Pancreas (tissue), 10 donors: ENCODE measurements at regions not wholly inside any gene's neighbourhood (a gene's known extent, or its start where the extent isn't known, plus 50 kb on each side); places are given as distances from the start of the nearest gene placed in this dataset.
A peak's percentile ranks its signal among the peaks of the same experiment; 100 is the strongest.

Source experiments
- ATAC-seq, 4 donors: fragments of 200-7000 bp; cut with Tn5 transposase; one replicate each; pipeline versions ENCODE4 v1.8.0 to v1.9.1; 2020; ENCODE audit warnings: mild to moderate bottlenecking in 4 of 4, moderate library complexity in 4 of 4
- DNase-seq, 6 donors: peaks; one replicate each; pipeline ENCODE4 v3.0.0-alpha.2; 2020
- FAIRE-seq: peaks from 2 replicates; lab custom pipeline; 2012; peaks lifted over from hg19 to GRCh38; lab: Jason Lieb, UNC
- H3K27ac ChIP-seq, 4 donors: fragments of 200-600 bp; sonication (generic); 1 replicate in 3 of 4; 2 replicates in 1 of 4; pipeline versions ENCODE4 v1.5.0 to v1.8.0; 2020
- H3K27me3 ChIP-seq, 4 donors: fragments of 200-600 bp; one replicate each; pipeline ENCODE4 v1.8.0; 2021
- H3K36me3 ChIP-seq, 3 donors: fragments of 200-600 bp; sonication (generic) in 1 of 3; one replicate each; pipeline versions ENCODE4 v1.5.0 to v1.8.0; 2020 to 2021
- H3K4me1 ChIP-seq, 3 donors: fragments of 200-600 bp; one replicate each; pipeline ENCODE4 v1.8.0; 2021
- H3K4me3 ChIP-seq, 4 donors: fragments of 200-600 bp; sonication (generic) in 2 of 4; one replicate each; pipeline versions ENCODE4 v1.5.0 to v1.8.0; 2020 to 2021
- H3K9me3 ChIP-seq, 4 donors: fragments of 200-600 bp; one replicate each; pipeline ENCODE4 v1.8.0; 2021
- CTCF ChIP-seq, 4 donors: fragments of 200-600 bp; sonication (generic) in 3 of 4; IDR thresholded peaks; one replicate each; pipeline versions ENCODE4 v1.5.0 to v1.8.0; 2021; ENCODE audit warnings: antibody characterized with exemption in 4 of 4
- WGBS, 2 donors: extraction: QIAGEN DNeasy Blood & Tissue Kit; methylation state at CpG; one replicate each; pipeline ENCODE4 v1.1.7; 2013; 5-methylcytosine and 5-hydroxymethylcytosine counted together
- intact Hi-C, 3 donors: fragments of 100-400 bp; cut with DNase I; formaldehyde crosslinking; loops; one replicate each; pipeline versions ENCODE4 v1.11.1 to v1.14.2; 2022
- donor health status: healthy with polysubstance abuse.
- donor health status: DM: no; HTN: no; CAD: no; lungs with moderate emphysema.
- donor health status: DM: no; HTN: no; CAD: no.
- donor health status: control.
- donor health status: control.
- donor health status: Bipolar disorder and iron deficiency.
- donor health status: DM: yes; HTN: yes; CAD: no.
- donor health status: DM: no; HTN: no; CAD: no.
- donor health status: DM: no; HTN: no; CAD: no.
- donor health status: DM: yes; HTN: yes; CAD: no.

DNA sequence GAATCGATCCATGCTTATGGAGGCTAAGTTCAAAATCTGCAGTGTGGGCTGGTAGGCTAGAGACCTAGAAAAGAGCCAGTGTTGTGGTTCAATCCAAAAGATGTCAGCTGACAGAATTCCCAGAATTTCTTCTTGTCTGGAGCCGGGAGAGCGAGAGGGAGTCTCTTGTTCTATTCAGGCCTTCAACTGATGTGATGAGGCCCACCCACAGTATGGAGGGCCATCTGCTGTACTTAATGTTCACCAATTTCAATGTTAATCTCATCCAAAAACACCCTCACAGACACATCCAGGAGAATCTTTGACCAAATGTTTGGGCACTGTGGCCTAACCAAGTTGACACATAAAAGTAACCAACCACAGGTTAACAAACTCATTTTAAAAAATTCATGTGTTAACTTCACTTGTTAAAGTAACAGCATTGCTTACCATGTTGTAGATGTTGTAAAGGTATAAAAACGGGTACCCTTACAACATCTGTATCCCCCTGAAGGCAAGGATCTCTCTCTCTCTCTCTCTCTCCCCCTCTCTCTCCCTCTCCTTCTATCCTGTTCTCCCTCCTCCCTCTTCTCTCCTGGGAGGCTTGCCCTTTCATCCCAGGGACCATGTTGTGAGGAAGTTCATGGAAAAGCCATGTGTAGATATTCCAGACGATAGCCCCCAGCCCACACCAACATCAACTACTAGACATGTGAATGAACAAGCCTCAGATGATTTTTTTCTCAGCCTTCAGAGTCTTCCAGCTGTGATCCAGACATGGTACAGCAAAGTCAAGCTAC, 66.4 kb upstream of the CHD2 start:
- TF ChIP-seq CTCF (IDR thresholded peaks at IDR 0.05): no peak
- no peaks in the 10 kb centered on the region for H3K36me3 ChIP-seq
- H3K9me3 ChIP-seq: no peaks in the 10 kb centered on the region
- intact Hi-C loops: no loop called here
- H3K4me1 ChIP-seq: peaks cover 19 to 37% (median 33%) of the 10 kb centered on the region in 3 donors
- FAIRE-seq (no peak), DNase-seq (no peak), ATAC-seq (no peak)
- peak overlapping the region; percentile 88 to 98 (median 92) for H3K27ac ChIP-seq
- no peak overlapping the region for H3K4me3 ChIP-seq
- 66 to 74% methylated on average over 5 of the region's 5 CpGs for WGBS, 2 donors
- H3K27me3 ChIP-seq: no peaks in the 10 kb centered on the region

DNA sequence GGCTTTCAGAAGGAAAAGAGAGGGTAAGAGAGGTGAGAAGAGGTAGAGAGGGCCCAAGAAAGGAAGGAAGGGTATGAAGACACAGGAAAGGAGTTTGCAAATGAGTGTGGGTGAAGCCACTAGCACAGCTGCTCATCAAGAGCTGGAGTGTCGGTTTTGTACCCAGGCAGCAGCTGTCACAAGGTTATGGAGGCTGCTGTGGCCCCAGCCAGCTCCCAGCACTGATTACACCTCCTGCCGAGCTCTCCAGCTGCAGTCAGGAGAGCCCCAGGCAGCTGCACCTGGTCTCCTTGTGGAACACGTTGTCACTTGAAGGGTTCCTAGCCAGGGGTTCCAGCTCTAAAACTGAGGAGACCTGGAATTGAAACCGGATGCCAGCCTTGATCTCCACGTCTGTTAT, 60.4 kb upstream of the CHD2 start:
- ATAC-seq (peak; percentile 42 to 80 (median 72)), DNase-seq (no peak), FAIRE-seq (no peak)
- WGBS, 2 donors: 31 to 39% methylated on average over 5 of the region's 5 CpGs
- Histone ChIP-seq H3K4me1 (peaks cover 5 to 10% (median 6%) of the 10 kb centered on the region in 3 donors), H3K27ac (peak overlapping the region in 1 of 4 donors; percentile 41), H3K36me3 (no peaks in the 10 kb centered on the region), H3K4me3 (no peak overlapping the region), H3K9me3 (no peaks in the 10 kb centered on the region), H3K27me3 (no peaks in the 10 kb centered on the region)
- TF ChIP-seq CTCF (IDR thresholded peaks at IDR 0.05): no peak
- intact Hi-C loops: no loop called here

DNA sequence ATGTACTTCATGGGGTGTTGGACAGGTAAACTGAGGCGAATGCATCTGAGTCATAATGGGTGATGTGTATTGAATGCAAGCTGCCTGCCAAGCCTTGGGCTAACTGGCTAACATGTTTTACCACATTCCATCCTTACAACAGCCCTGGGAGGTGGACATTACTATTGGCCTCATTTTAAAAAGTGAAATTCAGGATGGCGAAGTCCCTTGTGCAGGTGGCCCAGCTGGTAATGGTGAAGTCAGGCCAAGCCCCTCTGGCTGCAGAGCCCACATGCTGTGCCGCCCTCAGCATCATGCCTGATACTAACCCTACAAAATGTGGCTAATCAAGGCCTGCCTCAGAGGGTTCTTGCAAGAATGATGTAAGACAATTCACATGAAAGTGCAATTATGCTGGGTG, 60.0 kb upstream of the CHD2 start:
- peak overlapping the region in 1 of 4 donors; percentile 41 for H3K27ac ChIP-seq
- H3K27me3 ChIP-seq: no peaks in the 10 kb centered on the region
- FAIRE-seq (no peak), ATAC-seq (peak; percentile 47 to 74 (median 52)), DNase-seq (no peak)
- WGBS, 2 donors: 68 to 72% methylated on average over 3 of the region's 3 CpGs
- H3K4me1 ChIP-seq: peaks cover 9 to 13% (median 11%) of the 10 kb centered on the region in 3 donors
- no peaks in the 10 kb centered on the region for H3K9me3 ChIP-seq
- intact Hi-C loops: no loop called here
- no peaks in the 10 kb centered on the region for H3K36me3 ChIP-seq
- TF ChIP-seq CTCF (IDR thresholded peaks at IDR 0.05): no peak
- no peak overlapping the region for H3K4me3 ChIP-seq

GRCh38 chr15:92843326-92843725, 56.8 kb upstream of the CHD2 start:
- Histone ChIP-seq H3K9me3 (no peaks in the 10 kb centered on the region), H3K27ac (no peak overlapping the region), H3K36me3 (no peaks in the 10 kb centered on the region), H3K27me3 (no peaks in the 10 kb centered on the region), H3K4me1 (peaks cover 13 to 18% (median 15%) of the 10 kb centered on the region in 3 donors), H3K4me3 (no peak overlapping the region)
- DNase-seq: no peak
- WGBS, 2 donors: 96 to 97% methylated on average over 8 of the region's 8 CpGs
- no peak for ATAC-seq
- TF ChIP-seq CTCF (IDR thresholded peaks at IDR 0.05): no peak
- FAIRE-seq: no peak
- intact Hi-C loops: no loop called here

DNA sequence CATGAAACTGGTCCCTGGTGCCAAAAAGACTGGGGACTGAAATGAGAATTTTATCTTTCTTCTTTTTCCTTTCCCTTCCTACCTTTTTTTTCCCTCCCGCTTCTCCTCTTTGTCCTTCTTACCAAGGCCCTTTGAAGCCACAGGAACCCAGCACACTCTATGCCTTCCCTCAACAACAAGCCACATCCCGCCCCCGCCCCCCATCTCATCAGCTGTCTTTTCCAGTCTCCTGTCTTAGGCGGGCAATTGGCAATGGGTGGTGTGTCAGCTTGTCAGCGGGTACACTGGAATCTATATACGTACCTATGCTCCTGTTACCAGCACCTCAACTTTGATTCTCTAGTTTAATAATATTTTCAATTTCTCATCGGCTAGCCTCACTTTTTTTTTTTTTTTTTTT, 56.3 kb upstream of the CHD2 start:
- intact Hi-C loops: no loop called here
- H3K27me3 ChIP-seq: no peaks in the 10 kb centered on the region
- ATAC-seq (no peak), FAIRE-seq (no peak), DNase-seq (no peak)
- H3K27ac ChIP-seq: no peak overlapping the region
- no peaks in the 10 kb centered on the region for H3K36me3 ChIP-seq
- peaks cover 13 to 18% (median 15%) of the 10 kb centered on the region in 3 donors for H3K4me1 ChIP-seq
- no peak for TF ChIP-seq CTCF (IDR thresholded peaks at IDR 0.05)
- H3K9me3 ChIP-seq: no peaks in the 10 kb centered on the region
- no peak overlapping the region for H3K4me3 ChIP-seq
- WGBS, 2 donors: 95 to 96% methylated on average over 7 of the region's 7 CpGs
